Left cardiac atrium (tissue), 4 donors: ENCODE measurements at regions not wholly inside any gene's neighbourhood (a gene's known extent, or its start where the extent isn't known, plus 50 kb on each side); places are given as distances from the start of the nearest gene placed in this dataset.
"Not testable (repeated sequence)": the region's sequence is repeated elsewhere in the genome, so short reads cannot be mapped to it uniquely, and the experiment has no call there.

ENCODE experiments used
- ATAC-seq, 2 donors: fragments of 200-7000 bp; cut with Tn5 transposase; one replicate each; pipeline ENCODE4 v1.9.1; 2020; ENCODE audit warnings: mild to moderate bottlenecking in 2 of 2, moderate library complexity in 2 of 2
- DNase-seq: peaks from one replicate; pipeline ENCODE4 v3.0.0-alpha.2; 2020
- intact Hi-C, 2 donors: fragments of 100-400 bp; cut with DNase I; formaldehyde crosslinking; loops; one replicate each; pipeline versions ENCODE4 v1.14.1 to v1.15.1; 2022 to 2023
- donor health status: DM: no; HTN: yes; CAD: no.
- donor health status: DM: no; HTN: yes; CAD: no; lungs with severe emphysema.
- donor health status: DM: yes; HTN: yes; CAD: no.
- donor health status: Dilated cardiomyopathy.

GRCh38 chr5:72694856-72695255 is 121.6 kb upstream of the TNPO1 start:
- DNase-seq: no peak
- ATAC-seq: no peak
- intact Hi-C loops: no loop called here

DNA sequence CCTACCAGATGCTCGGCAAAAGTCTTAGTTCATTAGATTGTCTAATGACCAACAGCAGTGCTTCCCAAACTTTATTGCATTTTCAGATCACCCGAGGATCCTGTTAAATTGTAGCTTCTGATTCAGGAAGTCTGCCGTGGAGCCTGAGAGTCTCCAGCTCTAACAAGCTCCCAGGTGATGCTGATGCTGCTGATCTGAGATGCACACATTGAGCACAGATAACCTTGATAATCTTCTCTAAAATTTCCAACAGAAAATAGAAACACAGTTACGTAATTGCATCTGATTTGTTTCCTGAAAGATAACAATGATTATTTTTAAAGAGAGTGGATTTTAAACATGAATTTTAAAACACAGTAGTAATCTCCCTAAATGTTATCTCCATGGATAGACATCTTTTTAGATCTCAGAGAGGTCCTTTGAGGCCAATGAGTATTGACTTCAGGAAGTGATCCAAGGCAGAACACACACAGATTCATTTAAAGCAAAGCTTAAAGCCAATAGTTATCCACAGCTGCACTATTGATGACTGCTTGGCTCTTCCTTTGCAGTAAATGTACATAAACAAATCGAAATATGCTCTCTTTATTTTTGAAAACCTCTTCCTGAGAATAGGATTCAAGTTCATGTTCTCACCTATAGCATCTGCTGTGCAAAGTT is 122.8 kb upstream of the TNPO1 start:
- intact Hi-C loops: no loop called here
- DNase-seq (no peak), ATAC-seq (no peak)

- intact Hi-C loops: no loop called here
- no peak for ATAC-seq
These were observed 123.6 kb upstream of the TNPO1 start for GRCh38 chr5:72692651-72693442.

GRCh38 chr5:72692231-72692637 is 124.2 kb upstream of the TNPO1 start:
- intact Hi-C loops: no loop called here
- ATAC-seq (no peak), DNase-seq (no peak)

More at GRCh38 chr5:72692651-72693442, 123.6 kb upstream of the TNPO1 start:
- no peak for DNase-seq

GRCh38 chr5:72691751-72692150 is 124.7 kb upstream of the TNPO1 start:
- ATAC-seq: no peak
- no peak for DNase-seq
- intact Hi-C loops: no loop called here

DNA sequence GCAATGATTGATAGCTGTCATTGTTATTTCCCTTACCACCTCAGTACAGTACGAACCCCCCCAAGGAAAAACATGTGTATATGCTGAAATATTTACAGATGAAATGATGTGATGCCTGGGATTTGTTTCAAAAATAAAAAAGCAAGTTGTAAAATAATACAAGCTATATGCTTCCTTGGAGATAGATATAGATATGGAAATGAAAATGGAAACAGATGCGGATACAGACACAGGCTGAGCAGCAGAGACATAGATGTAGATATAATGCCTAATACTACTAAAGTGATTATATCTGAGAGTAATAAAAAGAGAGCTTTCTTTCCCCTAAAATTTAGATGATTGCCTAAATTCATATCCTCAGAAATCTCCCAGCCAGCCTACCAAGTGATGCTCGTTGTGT is 127.5 kb upstream of the TNPO1 start:
- intact Hi-C loops: no loop called here
- ATAC-seq (no peak), DNase-seq (no peak)

- intact Hi-C loops: no loop called here
- no peak for ATAC-seq
- DNase-seq: no peak
These were observed 129.2 kb upstream of the TNPO1 start for GRCh38 chr5:72687288-72687687.

DNA sequence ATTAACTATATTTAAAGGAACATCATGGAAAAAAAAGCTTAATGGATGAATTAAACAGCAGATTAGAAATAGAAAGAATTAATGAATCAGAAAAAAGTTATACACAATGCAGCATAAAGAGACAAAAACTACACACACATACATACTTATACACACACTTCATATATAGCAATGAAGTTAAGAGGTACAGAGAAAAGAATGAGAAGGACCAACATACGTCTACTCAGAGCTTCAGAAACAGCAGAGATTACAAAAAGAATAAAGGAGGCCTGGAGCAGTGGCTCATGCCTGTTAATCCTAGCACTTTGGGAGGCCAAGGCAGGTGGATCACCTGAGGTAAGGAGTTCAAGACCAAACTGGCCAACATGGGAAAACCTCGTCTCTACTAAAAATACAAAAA is 133.9 kb upstream of the TNPO1 start:
- DNase-seq (no peak), ATAC-seq (no peak)
- intact Hi-C loops: no loop called here

DNA sequence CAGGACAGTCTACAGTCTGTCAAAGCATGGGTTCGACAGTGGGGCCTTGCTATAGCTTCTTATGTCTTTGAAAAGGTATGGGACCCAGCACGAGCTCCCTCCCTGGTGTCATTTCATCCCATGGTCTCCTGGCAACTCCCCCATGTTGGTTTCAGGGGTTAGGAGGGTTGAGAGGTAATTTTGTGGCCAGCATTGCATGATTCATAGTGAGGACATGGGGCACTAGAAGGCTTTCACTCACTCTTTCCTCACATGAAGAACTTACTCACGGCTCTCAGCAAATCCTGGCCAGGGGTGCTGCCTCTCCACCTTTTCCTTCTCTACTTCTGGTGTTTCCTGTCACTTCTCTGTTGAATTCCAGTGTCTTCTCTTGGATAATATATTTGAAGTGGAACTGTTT is 134.7 kb upstream of the TNPO1 start:
- ATAC-seq: no peak
- no peak for DNase-seq
- intact Hi-C loops: no loop called here

DNA sequence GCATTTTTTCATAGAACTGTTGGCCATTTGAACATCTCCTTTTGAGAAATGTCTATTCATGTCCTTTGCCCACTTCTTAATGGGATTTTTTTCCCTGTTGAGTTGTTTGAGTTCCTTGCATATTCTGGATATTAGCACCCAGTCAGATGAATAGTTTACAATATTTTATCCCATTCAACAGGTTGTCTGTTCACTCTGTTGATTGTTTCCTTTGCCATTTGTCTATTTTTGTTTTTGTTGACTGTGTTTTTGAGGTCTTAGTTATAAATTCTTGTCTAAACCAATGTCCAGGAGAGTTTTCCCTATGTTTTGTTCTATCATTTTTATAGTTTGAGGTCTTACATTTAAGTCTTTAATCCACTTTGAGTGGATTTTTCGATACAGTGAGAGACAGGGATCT is 139.0 kb upstream of the TNPO1 start:
- ATAC-seq: no peak
- no peak for DNase-seq
- intact Hi-C loops: no loop called here

DNA sequence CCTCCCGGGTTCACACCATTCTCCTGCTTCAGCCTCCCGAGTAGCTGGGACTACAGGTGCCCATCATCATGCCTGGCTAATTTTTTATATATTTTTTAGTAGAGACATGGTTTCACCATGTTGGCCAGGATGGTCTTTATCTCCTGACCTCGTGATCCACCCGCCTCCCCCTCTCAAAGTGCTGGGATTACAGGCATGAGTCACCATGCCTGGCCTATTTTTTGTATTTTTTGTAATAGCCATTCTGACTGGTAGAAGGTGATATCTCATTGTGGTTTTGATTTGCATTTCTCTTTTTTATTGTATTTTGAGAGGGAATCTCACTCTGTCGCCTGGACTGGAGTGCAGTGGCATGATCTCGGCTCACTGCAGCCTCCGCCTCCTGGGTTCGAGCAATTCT is 139.6 kb upstream of the TNPO1 start:
- ATAC-seq, DNase-seq, intact Hi-C loops: not testable (repeated sequence)

GRCh38 chr5:72673623-72674022 is 142.8 kb upstream of the TNPO1 start:
- ATAC-seq (no peak), DNase-seq (no peak)
- intact Hi-C loops: no loop called here

DNA sequence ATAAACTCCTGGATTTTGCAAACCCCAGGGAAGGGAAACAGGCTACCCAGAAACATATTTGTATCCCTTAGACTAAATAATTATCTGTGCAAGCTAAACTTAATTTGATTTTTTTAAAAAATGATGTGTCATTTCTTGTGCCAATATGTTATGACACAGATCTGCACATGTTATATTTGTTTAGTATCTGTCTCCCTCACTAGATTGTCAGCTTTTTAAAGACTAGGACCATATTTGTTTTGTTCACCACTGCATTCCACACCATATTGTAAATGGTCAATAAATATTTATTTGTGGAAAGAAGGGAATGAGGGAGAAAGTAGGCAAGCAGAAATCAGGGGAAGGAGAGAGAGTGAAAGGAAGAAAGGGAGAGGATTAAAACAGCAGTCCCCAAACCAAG is 143.3 kb upstream of the TNPO1 start:
- ATAC-seq (no peak), DNase-seq (no peak)
- intact Hi-C loops: no loop called here

DNA sequence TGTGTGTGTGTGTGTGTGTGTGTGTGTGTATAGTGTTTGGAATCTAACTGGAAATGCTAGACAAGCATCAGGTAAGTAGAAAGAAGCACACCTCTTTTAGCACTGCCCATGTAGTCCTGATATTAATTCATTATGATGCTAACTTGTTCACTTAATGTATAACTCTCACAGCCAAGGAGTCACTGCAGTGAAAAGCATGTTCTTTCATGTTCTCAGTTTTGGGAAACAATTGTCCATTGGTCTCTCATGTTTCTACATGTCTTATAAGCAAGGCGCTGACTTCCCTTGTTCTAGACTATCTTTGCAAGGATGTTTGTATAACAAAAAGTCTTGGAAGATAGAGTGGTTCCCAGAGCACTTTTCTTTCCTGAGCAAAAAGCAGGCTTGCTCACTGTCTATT is 148.8 kb upstream of the TNPO1 start:
- ATAC-seq: no peak
- intact Hi-C loops: no loop called here
- no peak for DNase-seq

- DNase-seq: no peak
- ATAC-seq: no peak
- intact Hi-C loops: no loop called here
These were observed 153.5 kb upstream of the TNPO1 start for GRCh38 chr5:72662936-72663335.

DNA sequence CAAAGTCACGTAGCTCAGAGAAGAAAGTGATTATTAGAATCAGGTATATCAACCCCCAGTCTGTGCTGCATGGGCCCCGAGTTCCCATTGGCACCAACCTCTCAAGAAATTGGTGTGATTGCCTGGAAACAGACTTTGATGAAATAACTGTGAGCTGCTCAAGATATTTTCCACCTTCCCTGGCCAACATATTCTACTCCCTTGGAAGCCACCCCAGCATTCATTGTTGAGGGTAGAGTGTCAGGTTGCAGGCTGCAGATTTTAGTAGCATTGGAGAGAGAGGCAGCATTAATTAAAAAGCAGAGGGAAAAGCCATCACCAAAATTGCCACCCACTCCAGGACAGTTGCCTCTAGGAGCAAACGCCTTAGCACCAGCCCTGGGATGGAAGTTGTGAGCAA is 154.2 kb upstream of the TNPO1 start:
- DNase-seq (no peak), ATAC-seq (no peak)
- intact Hi-C loops: no loop called here

DNA sequence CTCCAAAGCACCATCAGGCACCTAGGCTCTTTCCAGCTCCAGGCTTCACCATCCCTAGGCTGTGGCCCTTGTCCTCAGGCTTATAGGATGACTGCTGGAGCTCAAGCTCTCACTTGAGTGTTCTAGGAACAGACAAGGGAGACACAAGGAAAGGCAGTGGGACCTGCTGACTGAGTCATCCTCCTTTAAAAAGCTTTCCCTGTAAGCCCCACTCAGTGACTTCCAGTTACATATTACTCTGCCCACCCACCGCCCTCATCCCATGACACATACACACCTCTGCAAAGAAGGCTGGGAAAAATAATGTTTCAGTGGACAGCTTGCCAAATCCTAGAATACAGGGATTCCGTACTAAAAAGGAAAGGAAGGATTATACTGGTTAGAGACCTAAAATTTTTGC is 154.2 kb upstream of the ZNF366 start:
- DNase-seq (no peak), ATAC-seq (no peak)
- intact Hi-C loops: no loop called here

GRCh38 chr5:72659726-72660125 is 152.5 kb upstream of the ZNF366 start:
- ATAC-seq (no peak), DNase-seq (no peak)
- intact Hi-C loops: no loop called here

DNA sequence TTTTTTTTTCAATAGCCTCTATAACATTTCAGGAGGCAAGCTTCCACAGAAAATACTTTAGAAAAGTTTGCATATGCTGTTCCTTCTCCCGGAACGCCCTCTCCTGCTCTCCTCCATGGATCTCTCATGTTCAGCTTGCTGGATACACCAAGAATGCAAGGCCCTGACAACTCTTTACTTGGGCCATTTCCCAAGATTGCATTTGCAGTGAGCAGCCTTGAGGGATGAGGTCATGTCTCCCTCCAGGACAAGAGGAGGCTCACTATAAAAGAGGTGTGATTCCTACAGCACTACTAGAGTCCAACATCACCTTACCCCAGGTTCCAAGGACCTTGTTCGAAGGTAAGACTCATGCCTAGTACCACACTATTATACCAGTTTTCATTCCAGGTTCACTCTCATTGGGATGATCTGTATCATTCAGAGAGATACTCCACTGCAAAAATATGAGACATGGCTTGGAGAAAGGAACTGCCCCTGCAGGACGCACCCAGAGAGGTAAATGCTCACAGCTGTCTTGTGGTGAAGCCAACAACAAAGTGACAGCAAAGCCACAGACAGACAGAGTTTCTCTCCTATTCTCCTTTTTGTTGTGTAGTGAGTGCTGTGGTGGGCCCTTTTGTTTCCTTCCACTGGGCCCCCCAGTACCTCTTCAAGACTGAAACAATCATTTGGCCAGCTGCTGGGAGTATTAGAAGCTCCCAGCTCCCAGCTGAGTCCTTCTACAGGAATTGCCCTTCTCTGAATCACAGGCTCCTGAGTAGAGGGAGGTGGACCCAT is 151.7 kb upstream of the ZNF366 start:
- intact Hi-C loops: no loop called here
- DNase-seq: no peak
- ATAC-seq: no peak

GRCh38 chr5:72658161-72658560 is 151.0 kb upstream of the ZNF366 start:
- ATAC-seq (no peak), DNase-seq (no peak)
- intact Hi-C loops: no loop called here
